ENCODE measurements at regions not wholly inside any gene's neighbourhood (a gene's known extent, or its start where the extent isn't known, plus 50 kb on each side); places are given as distances from the start of the nearest gene placed in this dataset.

GRCh38 chr16:80418517-80419355, 122.1 kb upstream of the DYNLRB2 start:
- no peak for DNase-seq (ENCODE audit: low read depth)

DNA sequence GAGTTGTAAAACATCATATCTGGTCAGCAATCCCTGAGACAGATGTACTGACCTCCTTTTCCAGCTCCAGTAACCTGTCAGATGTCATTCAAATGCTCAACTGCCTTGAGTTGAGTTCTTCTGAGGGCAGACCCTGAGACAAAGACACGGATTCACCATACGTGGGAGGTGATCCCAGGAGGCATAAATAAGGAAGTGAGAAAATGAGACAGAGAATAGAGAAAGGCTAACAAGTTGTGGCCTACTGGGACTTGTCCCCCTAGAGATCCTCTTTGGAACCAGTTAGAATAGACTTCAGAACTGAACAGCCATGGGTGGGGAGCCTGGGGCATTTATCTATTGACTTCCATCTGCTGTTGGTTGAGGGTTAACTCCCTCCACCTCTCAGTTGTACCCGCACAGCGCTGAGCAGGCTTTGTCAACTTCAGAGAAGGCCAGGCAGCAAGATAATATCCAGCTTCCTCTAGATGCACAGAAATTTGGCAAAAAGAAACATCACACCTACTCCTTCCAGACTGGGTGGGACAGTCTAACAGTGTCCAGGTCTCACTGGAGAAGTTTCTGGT, 123.0 kb upstream of the DYNLRB2 start:
- DNase-seq (ENCODE audit: low read depth) = no peak

GRCh38 chr16:80408014-80408413, 132.8 kb upstream of the DYNLRB2 start:
- DNase-seq (ENCODE audit: low read depth) = no peak

DNA sequence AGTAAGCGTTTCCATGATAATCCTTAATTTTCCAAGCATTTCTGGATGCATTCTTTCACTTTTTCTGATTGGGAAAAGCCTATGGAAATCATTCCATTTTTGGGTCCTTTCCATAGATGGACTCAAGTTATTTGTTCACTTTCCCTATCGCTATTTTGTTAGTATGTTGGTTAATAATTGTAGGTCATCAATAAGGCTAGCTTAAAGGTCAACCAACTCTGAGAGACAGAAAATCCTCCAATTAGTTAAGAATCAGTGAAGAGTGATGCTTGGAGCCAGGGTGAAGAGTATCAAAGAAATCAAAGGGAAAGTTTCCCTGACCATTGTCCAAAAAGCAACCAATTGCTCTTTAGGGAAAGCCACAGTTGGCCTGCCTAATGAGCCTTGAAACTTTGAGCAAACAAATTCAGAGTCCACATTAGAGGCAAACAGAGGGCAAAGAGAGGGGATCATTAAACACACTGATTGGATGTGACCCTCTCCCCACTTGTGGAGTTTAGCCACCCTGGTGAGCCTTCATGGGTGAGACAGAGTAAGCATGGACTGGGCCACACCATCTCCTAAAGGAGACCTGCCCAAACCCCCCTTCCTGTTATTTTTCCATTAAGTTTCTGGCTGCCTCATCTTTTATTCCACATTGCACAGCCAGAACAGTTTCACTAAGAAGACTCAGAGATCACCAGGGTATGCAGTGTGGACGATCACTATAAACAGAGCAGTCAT, 133.4 kb upstream of the DYNLRB2 start:
- DNase-seq (ENCODE audit: low read depth) = no peak

- DNase-seq (ENCODE audit: low read depth) = no peak
Observed at GRCh38 chr16:80404847-80405246, 135.9 kb upstream of the DYNLRB2 start.

DNA sequence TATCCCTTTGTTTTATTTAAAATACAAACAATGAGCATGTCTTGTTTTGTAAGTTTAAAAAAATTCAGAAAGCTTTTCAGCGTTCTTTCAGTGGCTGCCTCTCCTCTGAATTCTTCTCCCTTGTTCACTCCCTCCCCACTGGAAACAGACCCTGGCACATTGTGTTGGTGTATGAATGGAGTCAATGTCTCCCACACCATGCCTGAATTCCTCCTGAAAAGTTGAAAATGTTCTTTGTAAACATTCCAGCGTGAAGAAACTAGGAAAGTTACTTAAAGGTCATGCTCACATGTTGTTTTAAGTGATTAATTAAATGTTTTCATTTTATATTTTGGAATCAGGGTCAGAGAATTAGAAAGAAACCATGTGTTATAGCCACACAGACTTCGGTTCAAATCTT, 136.9 kb upstream of the DYNLRB2 start:
- DNase-seq (ENCODE audit: low read depth) = no peak

DNA sequence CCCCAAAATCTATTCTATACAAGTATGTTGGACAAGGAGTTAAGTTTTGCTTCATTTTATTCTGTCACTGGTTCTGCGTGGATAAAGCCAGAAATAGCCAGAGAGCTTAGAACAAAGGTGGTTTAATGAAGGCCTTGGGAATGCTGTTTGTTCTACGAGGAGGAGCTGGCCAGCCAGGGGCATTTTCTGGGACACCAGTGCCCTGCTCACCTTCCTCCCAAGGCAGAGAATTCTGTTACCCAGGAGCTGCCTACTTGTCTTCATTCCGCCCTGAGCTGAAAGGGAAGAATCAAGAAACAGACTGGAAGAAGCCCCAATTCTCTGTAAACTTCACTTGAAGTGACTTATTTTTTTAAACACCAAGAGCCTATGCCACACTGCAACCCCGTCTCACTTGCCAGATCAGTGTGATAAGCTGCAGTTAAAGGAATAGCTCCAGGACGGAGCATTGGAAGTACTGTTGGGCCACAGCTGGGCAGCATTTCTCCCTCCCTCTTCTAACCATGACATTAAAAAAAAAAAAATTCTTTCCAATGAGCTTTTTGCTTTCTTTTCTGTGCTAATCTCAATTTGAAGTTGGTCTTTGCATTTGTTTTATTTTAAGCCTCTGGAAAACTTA, 149.8 kb upstream of the DYNLRB2 start:
- no peak for DNase-seq (ENCODE audit: low read depth)

GRCh38 chr16:80390046-80390445, 150.7 kb upstream of the DYNLRB2 start:
- DNase-seq (ENCODE audit: low read depth) = no peak

GRCh38 chr16:80389338-80389737, 151.5 kb upstream of the DYNLRB2 start:
- no peak for DNase-seq (ENCODE audit: low read depth)

DNA sequence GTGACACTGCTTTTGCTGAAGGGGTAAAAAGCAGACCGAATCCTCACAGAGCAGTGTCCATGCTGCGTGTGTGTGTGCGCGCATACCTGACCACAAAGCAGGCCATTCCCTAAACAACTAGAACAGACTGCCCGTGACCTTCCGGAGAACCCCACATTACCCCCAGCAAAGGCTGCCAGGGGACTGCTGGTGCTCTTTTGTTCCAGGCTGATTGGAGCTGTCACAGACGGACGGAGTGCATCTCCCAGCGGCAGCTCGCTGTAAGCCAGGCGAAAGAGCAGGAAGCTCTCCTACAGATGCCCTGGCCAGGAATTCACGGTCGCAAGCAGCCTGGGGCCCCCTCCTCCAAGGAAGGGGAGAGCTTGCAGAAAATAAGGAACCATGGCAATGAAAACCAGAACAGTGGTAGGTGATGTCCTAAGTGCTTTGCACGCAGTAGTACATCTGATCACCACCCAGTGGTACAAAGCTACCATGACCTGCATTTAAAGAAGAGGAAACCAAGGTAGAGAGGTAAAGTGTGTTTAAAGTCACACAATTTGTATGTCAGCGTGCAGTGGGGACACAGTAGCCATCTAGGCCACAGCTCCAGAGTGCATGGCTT, 153.4 kb upstream of the DYNLRB2 start:
- DNase-seq (ENCODE audit: low read depth) = no peak

GRCh38 chr16:80384862-80385261, 155.9 kb upstream of the DYNLRB2 start:
- DNase-seq (ENCODE audit: low read depth) = no peak

- no peak for DNase-seq (ENCODE audit: low read depth)
Observed at GRCh38 chr16:80380514-80380913, 160.3 kb upstream of the DYNLRB2 start.

GRCh38 chr16:80377096-80377956, 163.5 kb upstream of the DYNLRB2 start:
- no peak for DNase-seq (ENCODE audit: low read depth)

- no peak for DNase-seq (ENCODE audit: low read depth)
Observed at GRCh38 chr16:80375973-80376372, 164.8 kb upstream of the DYNLRB2 start.

- DNase-seq (ENCODE audit: low read depth) = no peak
Observed at GRCh38 chr16:80375513-80375912, 165.3 kb upstream of the DYNLRB2 start.

DNA sequence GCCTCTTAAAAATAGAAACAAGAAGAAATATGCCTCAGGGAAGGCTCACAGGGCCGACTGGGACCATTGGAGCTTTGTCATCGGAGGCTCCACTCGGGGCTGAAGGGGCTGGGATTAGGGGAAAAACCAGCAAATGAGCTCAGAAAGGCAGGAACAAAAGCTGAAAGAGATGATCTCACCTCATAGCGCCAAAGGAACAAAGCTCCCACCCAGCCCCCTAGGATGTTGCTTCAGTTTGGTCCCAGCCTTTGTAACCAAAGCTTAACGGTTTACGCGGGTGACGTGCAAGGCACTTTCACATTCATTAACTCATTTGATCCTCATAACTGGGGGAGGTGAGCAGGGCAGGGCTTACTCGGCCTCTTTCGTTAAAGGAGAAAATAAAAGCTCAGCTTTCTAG, 168.5 kb upstream of the DYNLRB2 start:
- no peak for DNase-seq (ENCODE audit: low read depth)

DNA sequence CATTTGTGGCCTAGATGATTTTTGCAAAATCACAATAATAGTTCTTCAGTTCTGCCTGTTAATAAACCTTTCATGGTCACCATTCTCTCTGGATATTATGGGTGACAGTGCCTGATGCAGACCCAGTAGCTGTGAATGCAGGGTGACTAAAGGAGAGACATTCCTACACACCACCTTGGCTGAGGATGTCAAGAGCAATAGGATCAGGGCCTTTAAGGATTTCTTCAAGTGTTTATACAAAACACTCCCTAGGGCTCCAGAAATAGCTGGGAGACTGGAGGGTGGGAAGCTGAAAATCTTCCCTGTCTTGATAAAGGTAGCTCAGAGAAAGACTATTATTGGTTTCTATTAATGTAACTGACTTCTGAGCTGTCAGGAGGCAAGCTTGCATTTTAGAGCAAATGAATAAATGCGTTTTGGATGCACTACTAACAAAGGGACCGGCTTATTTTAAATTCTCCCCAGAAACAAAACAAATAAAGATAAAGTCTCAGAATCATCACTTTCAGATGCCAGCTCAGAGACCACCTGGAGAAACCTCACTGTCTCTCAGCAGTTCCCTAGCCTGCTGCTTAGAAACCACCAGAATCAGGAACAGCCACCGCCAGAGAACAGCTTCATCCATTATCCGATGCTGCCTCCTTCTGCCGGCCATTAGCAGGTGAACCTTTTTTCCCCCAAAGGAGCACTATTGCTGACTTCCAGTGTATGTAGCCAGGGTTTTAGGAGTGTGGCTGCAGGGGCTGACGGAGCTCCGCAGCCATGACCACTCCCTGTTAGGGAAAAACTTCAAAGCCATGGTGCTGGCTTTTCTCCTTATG, 171.4 kb upstream of the DYNLRB2 start:
- no peak for DNase-seq (ENCODE audit: low read depth)

DNA sequence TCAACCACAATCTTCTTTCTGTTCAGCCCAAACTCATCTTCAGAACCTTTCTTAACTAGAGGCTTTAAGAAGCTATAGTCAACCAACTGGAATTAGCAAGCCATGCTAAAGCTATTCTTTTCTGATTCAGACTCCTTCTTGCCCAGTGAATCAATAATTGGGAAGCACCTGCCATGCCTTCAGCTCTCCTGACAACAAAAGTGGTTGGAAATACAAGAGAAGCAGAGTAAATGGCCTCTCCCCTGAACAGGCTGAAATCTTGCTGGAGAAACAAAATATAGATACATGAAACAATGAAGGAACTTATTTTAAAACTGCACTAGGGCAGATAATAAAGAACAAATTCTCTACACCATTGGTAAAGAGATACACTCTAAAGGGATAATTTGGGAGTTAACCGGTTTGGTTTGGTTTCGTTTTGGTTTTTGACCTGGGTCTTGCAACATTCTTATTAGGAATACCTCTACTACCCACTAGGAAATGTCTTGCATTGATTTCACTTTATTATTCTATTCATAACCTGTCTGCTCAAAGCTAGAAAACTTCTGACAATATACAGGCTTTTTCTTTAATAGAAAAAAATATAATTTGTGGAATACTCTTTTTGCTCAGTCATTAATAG, 173.6 kb upstream of the DYNLRB2 start:
- DNase-seq (ENCODE audit: low read depth) = no peak

GRCh38 chr16:80366023-80366422, 174.8 kb upstream of the DYNLRB2 start:
- no peak for DNase-seq (ENCODE audit: low read depth)

DNA sequence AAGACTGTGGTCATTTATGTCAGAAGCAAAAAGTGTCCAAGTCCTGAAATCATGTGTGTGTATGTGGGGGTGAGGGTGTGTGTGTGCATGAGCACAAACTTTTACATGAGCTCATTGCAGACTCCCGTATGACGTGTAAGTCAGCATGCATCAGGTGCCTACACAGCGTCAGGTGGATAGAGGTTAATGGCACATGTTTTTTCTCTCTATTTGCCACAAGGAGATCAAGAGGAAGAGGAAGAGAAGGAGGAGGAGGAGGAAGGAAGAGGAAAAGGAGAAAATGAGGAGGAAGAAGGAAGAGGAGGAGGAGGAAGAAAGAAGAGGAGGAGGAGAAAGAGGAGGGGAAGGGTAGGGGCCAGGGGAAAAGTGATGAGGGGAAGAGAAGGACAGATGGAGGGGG, 178.0 kb upstream of the DYNLRB2 start:
- DNase-seq (ENCODE audit: low read depth) = no peak

Measured in stimulated activated CD8-positive, alpha-beta memory T cell treated with anti-CD3 and anti-CD28 coated beads, Interleukin-12 subunit alpha, Interleukin-12 subunit beta, amount 100 ng/mL, for 4 hours (primary cell).